Caco-2 (cell line): ENCODE measurements at regions not wholly inside any gene's neighbourhood (a gene's known extent, or its start where the extent isn't known, plus 50 kb on each side); places are given as distances from the start of the nearest gene placed in this dataset.

Experiments used
- BruUV-seq: library from RNA; stranded (reverse); fragments of 400-500 nt; replicated peaks from 2 replicates; lab custom pipeline; 2021; lab: Mats Ljungman, UMichigan
- CTCF ChIA-PET: fragments of 300-600 bp; sonication (Branson Sonifier 250); formaldehyde crosslinking; loops from one replicate; lab custom pipeline; 2022; ENCODE audit warnings: antibody characterized with exemption; lab: Charles Lee
- POLR2A ChIA-PET: fragments of 300-600 bp; sonication (Branson Sonifier 250); formaldehyde crosslinking; loops from one replicate; lab custom pipeline; 2022; ENCODE audit warnings: antibody characterized with exemption; lab: Charles Lee
- DNase-seq, 2 experiments: peaks; one replicate each; pipeline versions ENCODE4 v3.0.0 to v3.0.0-alpha.2; 2020 to 2022
- H3K27me3 ChIP-seq: replicated peaks from 2 replicates; pipeline ENCODE4 v1.6.0; 2011; ENCODE audit warnings: low read length; ENCODE audit not compliant: control insufficient read depth, insufficient read depth
- H3K36me3 ChIP-seq: 2 replicates; pipeline ENCODE4 v1.5.1; 2011; ENCODE audit warnings: low read length; ENCODE audit not compliant: control insufficient read depth, insufficient read depth
- H3K4me1 ChIP-seq: fragments of 250-450 bp; sonication (Bioruptor Pico); 2 replicates; pipeline ENCODE4 v1.5.1; 2020; ENCODE audit warnings: mild to moderate bottlenecking
- H3K4me3 ChIP-seq: 2 replicates; pipeline ENCODE4 v1.5.1; 2011; ENCODE audit warnings: low read depth, mild to moderate bottlenecking, control low read depth, low read length
- H3K9me3 ChIP-seq: fragments of 250-450 bp; sonication (Bioruptor Pico); 2 replicates; pipeline ENCODE4 v1.5.1; 2020; ENCODE audit warnings: mild to moderate bottlenecking, moderate library complexity
- H3K27ac Mint-ChIP-seq: one replicate; pipeline ENCODE4 v1.8.0; 2022; ENCODE audit warnings: mixed read lengths; ENCODE audit not compliant: unreplicated experiment
- H3K27me3 Mint-ChIP-seq: one replicate; pipeline ENCODE4 v1.8.0; 2022; ENCODE audit warnings: mixed read lengths; ENCODE audit not compliant: insufficient read depth, unreplicated experiment
- H3K36me3 Mint-ChIP-seq: one replicate; pipeline ENCODE4 v1.8.0; 2022; ENCODE audit warnings: mild to moderate bottlenecking, mixed read lengths; ENCODE audit not compliant: insufficient read depth, unreplicated experiment
- H3K4me1 Mint-ChIP-seq: one replicate; pipeline ENCODE4 v1.8.0; 2022; ENCODE audit warnings: low read depth, mixed read lengths; ENCODE audit not compliant: unreplicated experiment
- H3K4me3 Mint-ChIP-seq: one replicate; pipeline ENCODE4 v1.8.0; 2022; ENCODE audit warnings: mild to moderate bottlenecking, moderate library complexity, mixed read lengths; ENCODE audit not compliant: unreplicated experiment
- H3K9me3 Mint-ChIP-seq: one replicate; pipeline ENCODE4 v1.8.0; 2022; ENCODE audit warnings: mixed read lengths; ENCODE audit not compliant: unreplicated experiment
- CTCF ChIP-seq, 2 experiments: fragments of 200-600 bp in 1 of 2; IDR thresholded peaks; 1 replicate in 1 of 2; 2 replicates in 1 of 2; pipeline versions ENCODE4 v1.5.1 to v1.8.0; 2011 to 2022; ENCODE audit warnings: antibody characterized with exemption in 1 of 2, control low read depth in 1 of 2, inconsistent platforms in 1 of 2, low read depth in 1 of 2, low read length in 1 of 2, mild to moderate bottlenecking in 1 of 2, moderate library complexity in 1 of 2; ENCODE audit not compliant: insufficient read depth in 1 of 2, severe bottlenecking in 1 of 2, unreplicated experiment in 1 of 2
- intact Hi-C: fragments of 100-400 bp; cut with micrococcal nuclease; formaldehyde crosslinking; loops from one replicate; pipeline ENCODE4 v1.10.0; 2022; ENCODE audit not compliant: unreplicated experiment

- Histone ChIP-seq H3K9me3 (no peaks in the 10 kb centered on the region), H3K4me1 (no peaks in the 10 kb centered on the region), H3K36me3 (no peaks in the 10 kb centered on the region), H3K27me3 (no peaks in the 10 kb centered on the region), H3K4me3 (no peak overlapping the region)
- Mint-ChIP-seq H3K36me3 (no peaks in the 10 kb centered on the region), H3K27ac (no peak overlapping the region), H3K9me3 (no peaks in the 10 kb centered on the region), H3K4me3 (no peak overlapping the region), H3K4me1 (no peaks in the 10 kb centered on the region), H3K27me3 (no peaks in the 10 kb centered on the region)
- no peak for TF ChIP-seq CTCF (IDR thresholded peaks at IDR 0.05; ENCODE audit: insufficient read depth in 1 of 2, low read depth in 1 of 2, low read length in 1 of 2, severe bottlenecking in 1 of 2, unreplicated experiment in 1 of 2)
- CTCF ChIA-PET: no interaction called here
- no TSS peak for BruUV-seq
- no peak for DNase-seq
- POLR2A ChIA-PET: no interaction called here
- intact Hi-C loops: no loop called here
These were observed 1669.6 kb downstream of the MAT2B start for GRCh38 chr5:165175041-165175440.

GRCh38 chr5:165184183-165184582 lies 1678.8 kb downstream of the MAT2B start:
- DNase-seq: no peak
- ChIA-PET CTCF (no interaction called here), POLR2A (no interaction called here)
- Mint-ChIP-seq H3K36me3 (no peaks in the 10 kb centered on the region), H3K27ac (no peak overlapping the region), H3K9me3 (no peaks in the 10 kb centered on the region), H3K4me3 (no peak overlapping the region), H3K27me3 (peaks cover 2% of the 10 kb centered on the region), H3K4me1 (no peaks in the 10 kb centered on the region)
- intact Hi-C loops: no loop called here
- BruUV-seq: no TSS peak
- H3K4me3 ChIP-seq: no peak overlapping the region
- TF ChIP-seq CTCF (IDR thresholded peaks at IDR 0.05; ENCODE audit: insufficient read depth in 1 of 2, low read depth in 1 of 2, low read length in 1 of 2, severe bottlenecking in 1 of 2, unreplicated experiment in 1 of 2): no peak
- no peaks in the 10 kb centered on the region for H3K4me1 ChIP-seq
- H3K36me3 ChIP-seq: no peaks in the 10 kb centered on the region
- H3K27me3 ChIP-seq: no peaks in the 10 kb centered on the region
- no peaks in the 10 kb centered on the region for H3K9me3 ChIP-seq

- Mint-ChIP-seq H3K4me3 (no peak overlapping the region), H3K36me3 (no peaks in the 10 kb centered on the region), H3K27me3 (peaks cover 2% of the 10 kb centered on the region), H3K27ac (no peak overlapping the region), H3K9me3 (no peaks in the 10 kb centered on the region), H3K4me1 (no peaks in the 10 kb centered on the region)
- BruUV-seq: no TSS peak
- no peak for TF ChIP-seq CTCF (IDR thresholded peaks at IDR 0.05; ENCODE audit: insufficient read depth in 1 of 2, low read depth in 1 of 2, low read length in 1 of 2, severe bottlenecking in 1 of 2, unreplicated experiment in 1 of 2)
- Histone ChIP-seq H3K36me3 (no peaks in the 10 kb centered on the region), H3K4me1 (no peaks in the 10 kb centered on the region), H3K9me3 (no peaks in the 10 kb centered on the region), H3K27me3 (no peaks in the 10 kb centered on the region), H3K4me3 (no peak overlapping the region)
- intact Hi-C loops: no loop called here
- POLR2A ChIA-PET: no interaction called here
- no peak for DNase-seq
- CTCF ChIA-PET: no interaction called here
These were observed 1680.3 kb downstream of the MAT2B start for GRCh38 chr5:165185716-165186115.
